Colonic mucosa (tissue), 4 donors: ENCODE measurements at regions not wholly inside any gene's neighbourhood (a gene's known extent, or its start where the extent isn't known, plus 50 kb on each side); places are given as distances from the start of the nearest gene placed in this dataset.

Experiments used
- DNase-seq: peaks from one replicate; pipeline ENCODE4 v3.0.0-alpha.2; 2020
- H3K27ac ChIP-seq: fragments of 200-600 bp; one replicate; pipeline ENCODE4 v1.8.0; 2021
- H3K27me3 ChIP-seq: fragments of 200-600 bp; one replicate; pipeline ENCODE4 v1.8.0; 2021
- H3K36me3 ChIP-seq: fragments of 200-600 bp; one replicate; pipeline ENCODE4 v1.8.0; 2021
- H3K4me1 ChIP-seq: fragments of 200-600 bp; one replicate; pipeline ENCODE4 v1.8.0; 2021; ENCODE audit warnings: mild to moderate bottlenecking
- H3K4me3 ChIP-seq: fragments of 200-600 bp; one replicate; pipeline ENCODE4 v1.8.0; 2021
- H3K9ac ChIP-seq, 2 donors: one replicate each; pipeline ENCODE4 v1.7.0; 2013; ENCODE audit warnings: control low read depth in 2 of 2, low read depth in 2 of 2, low read length in 2 of 2
- H3K9me3 ChIP-seq: fragments of 200-600 bp; one replicate; pipeline ENCODE4 v1.8.0; 2021
- CTCF ChIP-seq: fragments of 200-600 bp; IDR thresholded peaks from one replicate; pipeline ENCODE4 v1.8.0; 2022; ENCODE audit warnings: antibody characterized with exemption, mild to moderate bottlenecking
- intact Hi-C: fragments of 100-400 bp; cut with DNase I; formaldehyde crosslinking; loops from one replicate; pipeline ENCODE4 v1.14.1; 2022
- donor health status: healthy.
- donor health status: DM: no; HTN: no; CAD: no.
- donor health status: DM: no; HTN: no; CAD: no.

- no peaks in the 10 kb centered on the region for H3K9me3 ChIP-seq
- H3K9ac ChIP-seq: no peak overlapping the region
- TF ChIP-seq CTCF: no peak
- no peaks in the 10 kb centered on the region for H3K27me3 ChIP-seq
- intact Hi-C loops: no loop called here
- H3K4me3 ChIP-seq: no peak overlapping the region
- H3K27ac ChIP-seq: no peak overlapping the region
- H3K36me3 ChIP-seq: no peaks in the 10 kb centered on the region
- DNase-seq: no peak
- H3K4me1 ChIP-seq: no peaks in the 10 kb centered on the region
Observed at GRCh38 chr5:110134963-110135935, 445.5 kb downstream of the MAN2A1 start.

- H3K4me1 ChIP-seq: no peaks in the 10 kb centered on the region
- no peak overlapping the region for H3K4me3 ChIP-seq
- H3K9ac ChIP-seq: no peak overlapping the region
- H3K36me3 ChIP-seq: no peaks in the 10 kb centered on the region
- no peaks in the 10 kb centered on the region for H3K27me3 ChIP-seq
- no peak for DNase-seq
- H3K9me3 ChIP-seq: no peaks in the 10 kb centered on the region
- TF ChIP-seq CTCF: no peak
- intact Hi-C loops: no loop called here
- no peak overlapping the region for H3K27ac ChIP-seq
Observed at GRCh38 chr5:110150199-110150598, 460.5 kb downstream of the MAN2A1 start.

- intact Hi-C loops: no loop called here
- H3K4me3 ChIP-seq: no peak overlapping the region
- no peak overlapping the region for H3K27ac ChIP-seq
- H3K9ac ChIP-seq: no peak overlapping the region
- no peaks in the 10 kb centered on the region for H3K27me3 ChIP-seq
- H3K4me1 ChIP-seq: no peaks in the 10 kb centered on the region
- H3K9me3 ChIP-seq: no peaks in the 10 kb centered on the region
- H3K36me3 ChIP-seq: no peaks in the 10 kb centered on the region
- no peak for TF ChIP-seq CTCF
- DNase-seq: no peak
Observed at GRCh38 chr5:110159202-110159601, 469.5 kb downstream of the MAN2A1 start.

- Histone ChIP-seq H3K4me1 (no peaks in the 10 kb centered on the region), H3K27me3 (no peaks in the 10 kb centered on the region), H3K4me3 (no peak overlapping the region), H3K9ac (no peak overlapping the region), H3K9me3 (no peaks in the 10 kb centered on the region), H3K36me3 (no peaks in the 10 kb centered on the region), H3K27ac (no peak overlapping the region)
- no peak for TF ChIP-seq CTCF
- no peak for DNase-seq
- intact Hi-C loops: no loop called here
Observed at GRCh38 chr5:110161162-110161561, 471.4 kb downstream of the MAN2A1 start.

GRCh38 chr5:110165366-110165765 lies 475.6 kb downstream of the MAN2A1 start:
- Histone ChIP-seq H3K36me3 (no peaks in the 10 kb centered on the region), H3K4me1 (no peaks in the 10 kb centered on the region), H3K9me3 (no peaks in the 10 kb centered on the region), H3K27ac (no peak overlapping the region), H3K4me3 (no peak overlapping the region), H3K9ac (no peak overlapping the region), H3K27me3 (no peaks in the 10 kb centered on the region)
- no peak for TF ChIP-seq CTCF
- DNase-seq: no peak
- intact Hi-C loops: no loop called here
